IgD-negative memory B cell (primary cell): ENCODE measurements at regions not wholly inside any gene's neighbourhood (a gene's known extent, or its start where the extent isn't known, plus 50 kb on each side); places are given as distances from the start of the nearest gene placed in this dataset.
"Not testable (repeated sequence)": the region's sequence is repeated elsewhere in the genome, so short reads cannot be mapped to it uniquely, and the experiment has no call there.

Source experiments
- H3K27ac Mint-ChIP-seq, 3 donors: one replicate each; pipeline ENCODE4 v1.8.0; 2020 to 2022; ENCODE audit warnings: mild to moderate bottlenecking in 3 of 3, mixed read lengths in 3 of 3, moderate library complexity in 1 of 3
- H3K27me3 Mint-ChIP-seq: one replicate; pipeline ENCODE4 v1.8.0; 2021; ENCODE audit warnings: mixed read lengths
- H3K36me3 Mint-ChIP-seq: one replicate; pipeline ENCODE4 v1.8.0; 2020; ENCODE audit warnings: mild to moderate bottlenecking, mixed read lengths
- H3K4me1 Mint-ChIP-seq, 3 donors: one replicate each; pipeline ENCODE4 v1.8.0; 2020 to 2022; ENCODE audit warnings: mixed read lengths in 3 of 3, mild to moderate bottlenecking in 1 of 3
- H3K4me3 Mint-ChIP-seq, 4 donors: one replicate each; pipeline ENCODE4 v1.8.0; 2020 to 2022; ENCODE audit warnings: mild to moderate bottlenecking in 4 of 4, mixed read lengths in 4 of 4, moderate library complexity in 3 of 4
- H3K9me3 Mint-ChIP-seq, 3 donors: one replicate each; pipeline ENCODE4 v1.8.0; 2020 to 2021; ENCODE audit warnings: mixed read lengths in 3 of 3, mild to moderate bottlenecking in 1 of 3

DNA sequence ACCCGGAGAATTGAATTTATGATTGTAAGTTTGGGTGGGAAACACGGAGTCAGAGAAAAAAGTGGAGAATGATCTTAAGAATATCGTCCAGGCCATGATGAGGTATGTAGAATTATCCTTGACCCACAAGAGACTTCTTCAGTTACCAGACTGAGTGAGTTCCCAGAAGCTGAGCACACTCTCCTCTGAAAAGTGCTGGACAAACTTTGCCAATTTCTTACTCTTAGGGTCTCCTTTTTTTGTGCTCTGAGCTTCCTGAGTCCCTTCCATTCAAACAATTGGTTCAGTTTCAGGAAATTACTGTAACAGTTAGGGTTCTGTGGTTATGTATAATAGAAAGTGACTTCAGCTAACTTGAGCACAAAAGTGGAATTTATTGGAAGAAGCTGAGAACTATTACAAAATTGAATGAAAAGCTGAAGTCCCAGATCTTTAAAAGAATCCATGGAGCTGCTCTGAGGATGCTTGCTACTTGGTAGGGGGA, 50.6 kb upstream of the EHBP1 start:
- H3K27me3 Mint-ChIP-seq = no peaks in the 10 kb centered on the region
- H3K27ac Mint-ChIP-seq = no peak overlapping the region
- no peak overlapping the region for H3K4me3 Mint-ChIP-seq
- H3K36me3 Mint-ChIP-seq = peaks cover 1% of the 10 kb centered on the region
- H3K4me1 Mint-ChIP-seq = peaks cover 5 to 16% (median 8%) of the 10 kb centered on the region in 3 donors
- peaks cover 0 to 2% (median 0%) of the 10 kb centered on the region in 3 donors for H3K9me3 Mint-ChIP-seq

- Mint-ChIP-seq H3K9me3 (peaks cover 0 to 2% (median 0%) of the 10 kb centered on the region in 3 donors), H3K36me3 (peaks cover 1% of the 10 kb centered on the region), H3K27me3 (no peaks in the 10 kb centered on the region), H3K27ac (no peak overlapping the region), H3K4me3 (no peak overlapping the region), H3K4me1 (peaks cover 4 to 11% (median 7%) of the 10 kb centered on the region in 3 donors)
These were observed 51.1 kb upstream of the EHBP1 start for GRCh38 chr2:62654423-62654791.

DNA sequence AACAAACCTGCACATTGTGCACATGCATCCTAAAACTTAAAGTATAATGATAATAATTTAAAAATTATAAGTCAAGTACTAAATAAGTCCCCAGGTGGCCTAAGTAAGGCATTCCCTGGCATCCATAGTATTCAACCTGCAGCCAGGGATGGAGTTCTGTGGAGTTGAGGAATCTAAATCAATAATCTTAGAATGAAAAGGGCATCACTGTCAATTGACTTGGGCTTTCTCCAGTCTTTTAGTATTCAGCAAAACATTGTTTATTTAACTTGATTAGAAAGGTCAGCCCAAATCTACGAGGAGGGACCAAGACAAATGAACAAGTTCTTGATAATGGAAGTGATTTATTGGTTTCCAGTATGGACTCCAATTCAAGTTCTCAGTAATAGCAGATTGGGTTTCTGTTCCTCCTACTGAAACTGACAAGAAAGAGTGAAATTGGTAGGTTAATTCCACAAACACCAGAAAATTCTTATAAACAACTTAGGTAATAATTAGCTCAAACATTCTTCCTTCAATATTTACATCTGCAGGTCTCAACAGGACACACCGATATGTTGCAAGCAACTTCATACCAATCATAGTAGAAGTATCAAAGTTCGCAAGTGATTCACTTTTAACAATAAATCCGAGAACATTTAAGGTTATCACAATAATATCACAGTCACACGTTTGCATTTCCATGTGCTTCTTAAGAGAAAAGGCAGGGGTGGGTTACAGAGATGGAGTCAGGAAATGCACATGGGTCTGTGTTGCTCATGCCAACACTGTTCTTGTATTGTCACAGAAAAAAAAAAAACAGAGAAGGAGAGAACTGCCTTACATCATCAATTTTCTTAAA, 51.7 kb upstream of the EHBP1 start:
- no peak overlapping the region for H3K4me3 Mint-ChIP-seq
- H3K27ac Mint-ChIP-seq = no peak overlapping the region

DNA sequence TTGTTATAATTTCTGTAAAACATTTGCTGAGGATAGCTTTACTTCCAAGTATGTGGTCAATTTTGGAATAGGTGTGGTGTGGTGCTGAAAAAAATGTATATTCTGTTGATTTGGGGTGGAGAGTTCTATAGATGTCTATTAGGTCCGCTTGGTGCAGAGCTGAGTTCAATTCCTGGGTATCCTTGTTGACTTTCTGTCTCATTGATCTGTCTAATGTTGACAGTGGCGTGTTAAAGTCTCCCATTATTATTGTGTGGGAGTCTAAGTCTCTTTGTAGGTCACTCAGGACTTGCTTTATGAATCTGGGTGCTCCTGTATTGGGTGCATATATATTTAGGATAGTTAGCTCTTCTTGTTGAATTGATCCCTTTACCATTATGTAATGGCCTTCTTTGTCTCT, 56.4 kb upstream of the EHBP1 start:
- H3K9me3 Mint-ChIP-seq, H3K4me3 Mint-ChIP-seq, H3K27ac Mint-ChIP-seq, H3K36me3 Mint-ChIP-seq, H3K4me1 Mint-ChIP-seq, H3K27me3 Mint-ChIP-seq: not testable (repeated sequence)

More for the DNA sequence above, 51.7 kb upstream of the EHBP1 start:
- H3K27me3 Mint-ChIP-seq = no peaks in the 10 kb centered on the region
- H3K9me3 Mint-ChIP-seq = peaks cover 0 to 2% (median 0%) of the 10 kb centered on the region in 3 donors
- H3K4me1 Mint-ChIP-seq = peaks cover 4 to 10% (median 7%) of the 10 kb centered on the region in 3 donors
- H3K36me3 Mint-ChIP-seq = peaks cover 1% of the 10 kb centered on the region

DNA sequence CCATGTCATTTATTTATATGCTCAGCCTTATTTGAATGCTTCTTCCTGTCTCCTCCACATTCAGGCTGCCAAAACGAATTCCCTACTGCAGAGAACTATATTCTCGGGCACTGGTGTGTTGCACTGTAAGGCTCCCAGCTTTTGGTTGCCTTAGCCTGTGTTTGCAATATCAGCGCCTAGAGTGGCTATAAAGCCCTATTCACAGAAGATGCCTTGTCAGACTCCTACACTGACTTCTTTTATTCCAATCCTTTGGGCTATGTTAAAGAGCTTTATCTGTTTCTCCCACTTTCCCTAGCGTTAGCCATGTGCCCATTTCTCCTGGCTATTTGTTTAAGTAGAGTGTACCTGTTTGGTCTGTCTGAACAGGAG, 62.4 kb upstream of the EHBP1 start:
- Mint-ChIP-seq H3K36me3 (no peaks in the 10 kb centered on the region), H3K27me3 (no peaks in the 10 kb centered on the region), H3K4me3 (no peak overlapping the region), H3K4me1 (no peaks in the 10 kb centered on the region), H3K9me3 (peaks cover under 1 to 4% (median 2%) of the 10 kb centered on the region in 3 donors), H3K27ac (no peak overlapping the region)

DNA sequence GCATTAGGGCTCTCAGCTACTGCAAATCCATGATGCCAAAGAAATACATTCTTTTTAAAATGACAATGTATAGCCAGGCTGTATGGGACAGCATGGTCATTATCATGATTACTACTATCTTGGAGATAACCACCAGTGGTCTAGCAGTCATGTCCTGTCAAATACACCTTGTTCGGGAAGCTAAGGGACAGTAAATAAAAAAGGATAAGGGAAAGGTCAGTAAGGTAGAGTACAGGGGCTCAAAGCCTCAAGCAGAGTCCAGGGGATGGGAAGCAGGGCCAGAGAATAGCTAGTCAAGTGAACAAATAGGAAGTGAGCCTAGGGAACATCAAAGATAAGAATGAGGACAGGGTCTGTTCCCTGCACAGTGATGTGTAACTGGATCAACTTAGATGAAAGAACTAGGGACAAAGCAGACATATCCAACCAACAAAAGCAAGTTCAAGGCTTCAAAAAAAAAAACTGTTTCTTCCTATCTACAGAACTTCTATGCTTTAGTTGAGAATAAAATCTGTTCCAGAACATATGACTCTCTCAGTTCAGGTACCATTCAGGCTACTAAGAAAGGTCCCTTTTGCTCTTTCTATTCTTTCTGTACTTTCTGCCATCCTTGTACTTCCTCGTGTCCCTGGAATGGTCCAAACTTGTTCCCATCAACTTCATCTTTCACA, 62.9 kb upstream of the EHBP1 start:
- H3K27ac Mint-ChIP-seq = no peak overlapping the region
- peaks cover 1% of the 10 kb centered on the region for H3K27me3 Mint-ChIP-seq
- no peaks in the 10 kb centered on the region for H3K4me1 Mint-ChIP-seq
- no peak overlapping the region for H3K4me3 Mint-ChIP-seq
- no peaks in the 10 kb centered on the region for H3K36me3 Mint-ChIP-seq
- H3K9me3 Mint-ChIP-seq = peaks cover 2 to 4% (median 4%) of the 10 kb centered on the region in 3 donors

DNA sequence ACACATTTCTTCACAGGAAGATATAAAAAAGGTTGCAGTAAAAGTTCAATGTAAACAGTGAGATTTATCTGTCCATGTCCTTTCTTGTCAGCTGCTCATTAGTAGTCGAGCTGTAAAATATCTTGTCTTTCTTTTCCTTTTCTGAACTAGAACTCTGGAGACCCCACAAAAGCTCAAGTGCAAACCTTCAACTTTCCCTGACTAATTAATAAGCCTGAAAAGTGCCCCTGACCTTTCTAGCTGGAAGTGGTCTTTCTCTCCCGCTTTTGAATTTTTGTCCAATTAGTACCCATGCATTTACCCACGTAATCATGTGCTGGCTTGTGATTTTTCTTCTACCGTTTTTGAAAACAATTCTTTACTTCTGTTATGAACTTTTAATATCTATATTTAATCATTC, 63.6 kb upstream of the EHBP1 start:
- no peak overlapping the region for H3K4me3 Mint-ChIP-seq
- peaks cover 2 to 4% (median 4%) of the 10 kb centered on the region in 3 donors for H3K9me3 Mint-ChIP-seq
- H3K4me1 Mint-ChIP-seq = no peaks in the 10 kb centered on the region
- H3K27ac Mint-ChIP-seq = no peak overlapping the region
- no peaks in the 10 kb centered on the region for H3K36me3 Mint-ChIP-seq
- H3K27me3 Mint-ChIP-seq = peaks cover 3% of the 10 kb centered on the region

DNA sequence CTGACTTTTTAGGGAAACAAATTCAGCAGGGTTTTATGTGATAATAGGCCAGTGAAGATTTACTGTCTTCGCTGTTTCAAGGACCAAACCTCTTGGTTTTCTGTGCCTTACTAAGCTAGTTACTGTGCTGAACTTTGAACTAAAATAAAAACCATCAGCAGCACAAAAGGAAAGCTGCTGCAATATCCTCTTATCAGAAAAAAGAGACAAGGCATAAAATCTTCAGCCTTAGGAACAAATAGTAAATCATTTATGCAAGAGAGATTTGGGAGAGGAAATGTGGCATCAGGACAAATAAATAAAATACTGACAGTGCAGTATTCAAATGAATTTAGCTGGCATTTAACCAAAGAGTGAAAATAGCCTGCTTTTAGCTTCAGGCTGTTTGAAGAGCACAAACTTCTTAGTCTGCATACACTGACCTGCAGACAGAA, 64.1 kb upstream of the EHBP1 start:
- H3K27me3 Mint-ChIP-seq = peaks cover 3% of the 10 kb centered on the region
- H3K27ac Mint-ChIP-seq = no peak overlapping the region
- no peaks in the 10 kb centered on the region for H3K4me1 Mint-ChIP-seq
- peaks cover 2 to 7% (median 5%) of the 10 kb centered on the region in 3 donors for H3K9me3 Mint-ChIP-seq
- no peaks in the 10 kb centered on the region for H3K36me3 Mint-ChIP-seq
- H3K4me3 Mint-ChIP-seq = no peak overlapping the region

DNA sequence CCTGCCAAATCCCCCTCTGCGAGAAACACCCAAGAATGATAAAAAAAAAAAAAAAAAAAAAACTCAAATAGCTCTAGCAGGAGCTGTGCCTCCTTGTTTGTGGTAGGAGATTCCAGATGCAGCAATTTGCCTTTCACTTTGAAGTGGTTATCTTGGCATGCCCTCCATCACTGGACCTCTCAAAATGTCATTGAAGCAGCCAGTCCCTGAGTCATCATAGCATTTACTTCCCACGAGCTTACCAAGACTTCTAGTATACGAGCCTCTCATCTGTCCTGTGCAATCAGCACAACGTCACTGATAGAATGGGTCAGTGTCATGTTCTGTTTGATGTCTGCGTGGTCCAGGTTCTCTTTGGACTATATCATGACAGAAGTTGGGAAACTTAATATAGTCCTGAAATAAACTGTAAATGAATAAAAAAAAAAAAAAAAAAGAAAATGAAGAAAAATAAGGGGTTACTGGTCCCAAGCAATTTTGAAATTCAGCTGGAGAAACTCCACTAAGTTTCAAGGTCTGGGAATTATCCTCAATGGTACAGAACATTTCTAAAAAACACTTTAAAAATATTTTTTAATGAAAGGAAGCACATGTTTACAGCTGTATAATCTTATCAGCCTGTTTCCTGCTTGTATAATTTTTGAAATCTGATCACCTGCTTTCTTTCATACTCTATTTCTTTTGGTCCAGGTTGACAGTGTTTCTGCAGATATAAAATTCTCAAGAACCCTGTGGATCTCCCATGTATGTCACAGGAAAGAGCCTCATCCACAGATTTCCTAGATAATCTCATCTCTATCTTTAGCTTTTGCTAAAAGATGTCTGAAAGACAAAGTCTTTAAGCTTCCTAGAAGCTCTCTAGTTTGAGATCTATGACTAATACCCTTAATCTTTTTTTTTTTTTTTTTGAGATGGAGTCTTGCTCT, 74.1 kb upstream of the EHBP1 start:
- H3K27me3 Mint-ChIP-seq = peaks cover 12% of the 10 kb centered on the region
- peaks cover 0 to 14% (median 5%) of the 10 kb centered on the region in 3 donors for H3K9me3 Mint-ChIP-seq
- no peak overlapping the region for H3K4me3 Mint-ChIP-seq

GRCh38 chr2:62630206-62630605, 75.3 kb upstream of the EHBP1 start:
- peaks cover 12% of the 10 kb centered on the region for H3K27me3 Mint-ChIP-seq
- H3K27ac Mint-ChIP-seq, H3K9me3 Mint-ChIP-seq, H3K36me3 Mint-ChIP-seq, H3K4me1 Mint-ChIP-seq, H3K4me3 Mint-ChIP-seq: not testable (repeated sequence)

More for the DNA sequence above, 74.1 kb upstream of the EHBP1 start:
- Mint-ChIP-seq H3K36me3 (no peaks in the 10 kb centered on the region), H3K4me1 (no peaks in the 10 kb centered on the region), H3K27ac (no peak overlapping the region)

DNA sequence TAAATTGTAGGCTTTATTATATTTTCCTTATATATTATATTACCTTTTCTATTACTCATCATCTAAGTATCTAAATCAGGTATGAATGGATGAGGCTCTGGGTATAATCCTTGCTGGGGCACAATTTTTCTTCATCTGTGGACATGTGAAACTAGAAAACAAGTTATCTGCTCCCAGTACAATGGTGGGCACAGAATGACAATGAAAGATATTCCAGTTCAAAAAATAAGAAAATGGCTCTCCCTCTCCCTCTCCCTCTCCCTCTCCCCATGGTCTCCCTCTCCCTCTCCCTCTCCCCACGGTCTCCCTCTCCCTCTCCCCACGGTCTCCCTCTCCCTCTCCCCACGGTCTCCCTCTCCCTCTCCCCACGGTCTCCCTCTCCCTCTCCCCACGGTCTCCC, 76.2 kb upstream of the EHBP1 start:
- H3K9me3 Mint-ChIP-seq, H3K4me1 Mint-ChIP-seq, H3K36me3 Mint-ChIP-seq, H3K27ac Mint-ChIP-seq, H3K4me3 Mint-ChIP-seq: not testable (repeated sequence)
- peaks cover 11% of the 10 kb centered on the region for H3K27me3 Mint-ChIP-seq

DNA sequence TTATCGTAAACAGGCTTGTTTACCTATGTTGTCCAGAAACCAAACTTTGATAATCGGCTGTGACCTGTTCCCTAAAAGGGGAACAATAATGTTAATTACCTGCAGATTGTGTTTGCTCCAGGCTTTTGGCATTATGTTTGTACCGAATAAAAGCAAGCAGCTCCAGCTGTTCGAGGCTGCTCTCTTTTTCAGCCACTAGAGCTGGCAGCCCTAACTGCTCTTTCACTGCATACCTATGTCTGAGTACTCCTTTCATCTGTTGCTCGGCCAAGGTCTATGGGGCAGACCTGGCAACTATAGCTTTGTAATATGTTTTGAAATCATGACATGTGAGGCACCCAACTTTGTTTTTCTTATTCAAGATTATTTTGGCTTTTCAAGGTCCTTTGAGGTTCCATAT, 77.8 kb upstream of the EHBP1 start:
- Mint-ChIP-seq H3K9me3 (peaks cover 0 to 4% (median 0%) of the 10 kb centered on the region in 3 donors), H3K27ac (no peak overlapping the region), H3K36me3 (peaks cover 2% of the 10 kb centered on the region), H3K4me1 (no peaks in the 10 kb centered on the region), H3K27me3 (peaks cover 11% of the 10 kb centered on the region), H3K4me3 (no peak overlapping the region)

- H3K27me3 Mint-ChIP-seq = peaks cover 12% of the 10 kb centered on the region
- H3K27ac Mint-ChIP-seq = no peak overlapping the region
- peaks cover 4 to 7% (median 6%) of the 10 kb centered on the region in 3 donors for H3K9me3 Mint-ChIP-seq
- no peaks in the 10 kb centered on the region for H3K4me1 Mint-ChIP-seq
- H3K36me3 Mint-ChIP-seq = peaks cover 2% of the 10 kb centered on the region
- no peak overlapping the region for H3K4me3 Mint-ChIP-seq
These were observed 80.7 kb upstream of the EHBP1 start for GRCh38 chr2:62624855-62625254.

GRCh38 chr2:62616486-62616885, 89.0 kb upstream of the EHBP1 start:
- H3K4me1 Mint-ChIP-seq, H3K27ac Mint-ChIP-seq, H3K27me3 Mint-ChIP-seq, H3K36me3 Mint-ChIP-seq, H3K4me3 Mint-ChIP-seq: not testable (repeated sequence)
- peaks cover 8 to 14% (median 13%) of the 10 kb centered on the region in 3 donors for H3K9me3 Mint-ChIP-seq

- peaks cover 6% of the 10 kb centered on the region for H3K27me3 Mint-ChIP-seq
- peaks cover 0 to 2% (median 0%) of the 10 kb centered on the region in 3 donors for H3K4me1 Mint-ChIP-seq
- no peak overlapping the region for H3K4me3 Mint-ChIP-seq
- no peaks in the 10 kb centered on the region for H3K36me3 Mint-ChIP-seq
- no peak overlapping the region for H3K27ac Mint-ChIP-seq
- peaks cover 0 to 3% (median under 1%) of the 10 kb centered on the region in 3 donors for H3K9me3 Mint-ChIP-seq
These were observed 93.7 kb upstream of the EHBP1 start for GRCh38 chr2:62611854-62612253.
